Stimulated activated CD4-positive, alpha-beta T cell treated with anti-CD3 and anti-CD28 coated beads, Interleukin-4, amount 100 ng/mL, for 1 hour (primary cell): ENCODE measurements at regions not wholly inside any gene's neighbourhood (a gene's known extent, or its start where the extent isn't known, plus 50 kb on each side); places are given as distances from the start of the nearest gene placed in this dataset.

Experiments used
- DNase-seq: peaks from one replicate; pipeline ENCODE4 v3.0.0-alpha.2; 2020

- no peak for DNase-seq
Measured at GRCh38 chr10:43890124-43890523, 241.4 kb upstream of the ZNF32 start.

DNA sequence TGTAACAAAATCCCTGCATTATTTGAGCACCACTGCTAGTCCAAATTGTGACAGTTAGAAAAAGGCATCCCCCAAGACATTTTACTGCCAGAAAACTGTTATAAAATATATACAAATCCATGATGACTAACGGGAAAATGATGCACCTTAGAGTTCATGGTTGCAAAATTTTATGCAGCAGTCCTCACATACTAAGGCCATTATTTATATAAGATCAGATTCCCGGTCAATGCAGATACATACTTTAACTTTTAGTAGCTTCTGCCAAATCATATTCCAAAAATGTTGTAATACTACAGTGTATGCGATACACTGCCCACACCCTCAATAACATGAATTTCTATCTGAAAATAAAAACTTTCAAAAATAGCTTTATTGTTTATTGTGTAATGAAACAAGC lies 239.9 kb upstream of the ZNF32 start:
- no peak for DNase-seq

DNA sequence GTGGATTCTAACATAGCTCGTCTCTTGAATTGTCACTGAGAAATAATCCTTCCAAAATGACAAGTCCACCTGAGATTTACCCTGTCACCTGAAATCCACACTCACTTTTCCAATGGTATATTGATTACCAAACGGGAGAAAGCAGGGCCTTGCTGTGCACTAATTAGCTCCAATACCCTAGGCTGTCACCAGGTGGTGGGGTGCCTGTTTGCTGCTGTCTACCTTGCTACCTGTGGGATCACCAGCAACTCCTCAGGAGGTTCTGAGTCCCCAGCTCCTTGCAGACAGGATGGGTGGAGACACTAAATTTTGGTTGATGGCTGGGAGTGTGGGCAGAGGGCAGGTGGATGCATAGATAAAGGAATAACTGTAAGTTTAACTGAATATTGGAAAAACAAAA lies 237.2 kb upstream of the ZNF32 start:
- no peak for DNase-seq

- no peak for DNase-seq
Measured at GRCh38 chr10:43885252-43885651, 236.6 kb upstream of the ZNF32 start.

DNA sequence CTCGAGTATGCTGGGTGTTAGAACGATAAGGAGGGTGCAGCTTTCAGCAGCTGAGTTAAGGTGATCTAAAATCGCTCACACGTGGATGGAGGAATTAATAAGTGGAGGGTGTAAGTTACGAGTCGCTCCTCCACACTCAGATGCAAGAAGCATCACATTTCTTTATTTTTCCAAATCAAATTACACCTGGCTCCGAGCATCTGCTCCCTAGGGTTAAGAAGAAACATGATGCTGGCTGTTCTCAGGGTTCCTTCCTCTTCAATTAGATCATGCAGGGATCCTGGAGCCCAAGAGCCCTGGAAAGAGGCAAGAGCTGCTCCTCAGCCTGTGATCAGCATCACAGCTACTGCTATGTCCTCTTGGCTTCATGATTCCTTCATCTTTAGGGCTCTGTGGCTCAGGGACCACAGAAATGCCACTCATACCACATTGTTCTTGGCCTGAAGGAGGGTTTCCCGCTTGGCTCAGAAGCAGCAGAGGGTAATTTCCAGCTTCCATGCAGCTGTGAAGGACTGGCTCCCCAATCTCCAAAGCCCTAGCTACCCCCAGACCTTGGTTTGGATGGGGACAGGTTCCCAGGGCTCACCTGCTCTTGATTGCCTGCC lies 235.9 kb upstream of the ZNF32 start:
- no peak for DNase-seq

DNA sequence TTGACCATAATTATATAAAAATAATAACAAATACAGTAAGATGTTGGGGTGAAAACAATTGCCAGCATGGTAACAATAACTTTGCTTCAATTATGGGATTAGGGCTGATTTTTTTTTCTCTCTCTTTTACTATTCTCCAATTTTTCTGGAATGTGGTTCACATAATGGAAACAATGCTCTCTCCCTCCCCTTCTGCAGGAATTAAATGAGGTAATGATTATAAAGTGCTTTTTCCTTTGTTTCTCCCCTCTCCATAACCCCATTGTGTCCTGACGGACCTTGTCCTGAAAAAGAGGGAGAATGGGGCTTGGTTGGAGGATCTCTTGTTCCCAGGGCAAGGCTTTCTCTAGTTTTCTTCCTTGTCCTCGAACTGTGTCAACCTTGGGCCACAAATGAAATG lies 234.0 kb upstream of the ZNF32 start:
- DNase-seq: no peak

DNA sequence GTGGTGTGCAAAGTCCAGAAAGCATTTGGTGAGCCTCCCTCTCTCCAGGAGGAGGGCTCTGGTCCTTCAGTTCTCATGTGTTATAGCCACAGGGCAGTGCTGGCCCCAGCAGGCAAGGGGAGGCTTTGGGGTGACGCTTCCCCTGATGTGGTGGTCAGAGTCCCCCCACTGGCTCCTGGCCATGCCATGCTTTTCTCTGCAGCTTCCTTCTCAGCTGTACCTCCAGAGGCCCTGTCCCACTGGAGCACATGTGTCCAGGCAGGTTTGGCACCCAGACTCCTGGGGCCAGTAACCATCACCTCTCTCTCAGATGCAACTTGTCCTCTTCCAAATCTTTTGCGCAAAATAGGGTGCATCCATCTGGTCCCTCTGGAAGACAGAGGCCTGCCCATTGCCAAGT lies 233.0 kb upstream of the ZNF32 start:
- no peak for DNase-seq

DNA sequence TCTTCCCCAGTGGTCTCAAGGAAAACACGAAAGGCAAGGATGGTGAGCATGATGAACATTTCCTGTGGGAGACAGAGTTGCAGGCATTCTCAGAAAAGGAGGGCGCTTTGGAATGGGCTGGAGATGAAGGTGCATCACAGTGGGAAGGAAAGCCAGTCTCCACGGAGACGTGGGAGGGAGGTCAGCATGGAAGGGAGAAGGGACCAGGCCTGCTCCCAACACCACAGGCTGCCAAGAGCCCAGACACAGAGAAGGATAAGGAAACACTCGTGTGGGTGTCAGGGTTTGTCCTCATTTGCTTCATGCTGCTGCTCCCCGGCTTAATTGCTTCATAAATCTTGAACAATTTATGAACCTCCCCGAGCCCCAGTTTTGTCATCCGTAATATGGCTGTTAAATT lies 231.5 kb upstream of the ZNF32 start:
- no peak for DNase-seq

- no peak for DNase-seq
Measured at GRCh38 chr10:43879742-43880141, 231.1 kb upstream of the ZNF32 start.

- no peak for DNase-seq
Measured at GRCh38 chr10:43879162-43879561, 230.5 kb upstream of the ZNF32 start.

- DNase-seq: no peak
Measured at GRCh38 chr10:43878386-43878785, 229.7 kb upstream of the ZNF32 start.

- no peak for DNase-seq
Measured at GRCh38 chr10:43876976-43877375, 228.3 kb upstream of the ZNF32 start.

DNA sequence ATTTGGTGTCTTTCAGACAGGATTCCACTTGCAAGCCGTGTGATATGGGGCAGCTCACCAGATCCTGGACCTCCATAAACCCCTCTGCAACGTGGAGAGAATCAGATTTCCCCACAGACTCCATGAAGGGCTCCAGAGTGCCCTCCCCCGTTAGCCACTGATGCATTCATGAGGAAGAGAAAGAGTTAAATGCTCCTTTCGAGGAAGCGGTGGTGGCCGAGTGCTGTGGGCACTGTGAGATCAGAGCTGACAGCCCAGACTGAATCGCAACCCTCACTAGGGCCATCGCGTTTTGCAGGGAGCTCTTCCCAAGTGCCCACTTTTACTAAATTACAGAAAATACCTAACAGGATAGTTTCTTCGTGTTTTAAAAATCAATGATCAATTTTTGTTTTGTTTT lies 226.3 kb upstream of the ZNF32 start:
- no peak for DNase-seq

GRCh38 chr10:43873717-43874116 lies 225.0 kb upstream of the ZNF32 start:
- DNase-seq: no peak

DNA sequence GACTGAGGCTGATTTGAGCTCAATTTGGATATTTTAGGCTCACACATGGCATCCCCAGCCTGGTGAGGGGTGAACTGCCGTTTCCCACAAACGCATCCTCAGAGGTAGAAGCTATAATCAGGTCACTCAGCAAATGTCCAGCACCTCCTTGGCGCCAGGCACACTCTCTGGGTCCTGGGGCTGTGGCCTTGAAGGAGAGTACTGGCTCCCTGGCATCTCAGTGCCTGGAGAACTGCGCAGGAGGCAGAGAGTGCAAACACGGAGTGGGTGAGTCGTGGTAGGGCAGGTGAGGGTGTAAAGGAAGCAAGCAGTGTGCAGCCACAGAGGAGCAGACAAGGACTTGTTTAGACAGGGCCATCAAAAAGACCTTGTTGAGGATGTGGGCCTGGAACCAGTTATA lies 224.0 kb upstream of the ZNF32 start:
- no peak for DNase-seq

DNA sequence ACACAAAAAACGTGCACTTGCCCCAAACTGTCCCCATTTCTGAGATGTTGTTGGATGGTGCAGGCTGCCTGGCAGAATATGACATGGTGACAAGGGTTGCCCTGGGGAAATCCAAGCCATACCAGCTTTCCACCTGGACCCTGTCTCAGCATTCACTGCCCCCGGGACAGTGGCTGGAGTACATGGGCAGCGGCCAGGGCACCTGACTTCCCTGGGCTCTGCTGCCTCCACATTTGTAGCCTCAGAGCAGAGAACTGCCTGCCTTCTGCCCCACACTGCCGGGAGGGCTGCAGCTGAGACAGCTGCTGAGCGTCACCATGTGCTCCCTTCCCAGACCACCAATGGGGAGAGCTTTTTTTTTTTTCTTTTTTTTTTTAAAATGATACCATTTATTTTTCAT lies 222.9 kb upstream of the ZNF32 start:
- no peak for DNase-seq

DNA sequence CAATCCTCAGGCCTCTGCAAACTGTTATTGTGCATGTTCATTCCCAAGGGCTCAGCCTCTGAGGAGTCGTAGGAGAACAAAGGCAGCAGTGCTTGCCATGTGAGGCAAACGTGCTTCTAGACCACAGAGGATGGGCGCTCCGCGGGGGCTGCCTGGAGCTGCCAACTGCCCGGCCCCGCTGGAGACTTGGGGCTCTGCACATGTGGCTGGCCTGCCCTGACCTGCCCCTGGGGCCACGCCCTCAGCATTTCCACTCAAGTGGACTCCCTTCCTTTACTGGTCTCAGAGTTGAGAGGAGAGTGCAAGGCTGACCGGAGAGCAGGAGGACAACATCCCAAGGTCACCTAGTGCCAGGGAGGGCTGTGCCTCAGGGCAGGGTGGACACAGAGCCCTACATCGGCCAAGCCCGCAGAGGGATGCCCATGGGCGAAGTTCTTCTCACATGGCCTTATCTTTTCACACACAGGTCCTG lies 222.3 kb upstream of the ZNF32 start:
- no peak for DNase-seq

DNA sequence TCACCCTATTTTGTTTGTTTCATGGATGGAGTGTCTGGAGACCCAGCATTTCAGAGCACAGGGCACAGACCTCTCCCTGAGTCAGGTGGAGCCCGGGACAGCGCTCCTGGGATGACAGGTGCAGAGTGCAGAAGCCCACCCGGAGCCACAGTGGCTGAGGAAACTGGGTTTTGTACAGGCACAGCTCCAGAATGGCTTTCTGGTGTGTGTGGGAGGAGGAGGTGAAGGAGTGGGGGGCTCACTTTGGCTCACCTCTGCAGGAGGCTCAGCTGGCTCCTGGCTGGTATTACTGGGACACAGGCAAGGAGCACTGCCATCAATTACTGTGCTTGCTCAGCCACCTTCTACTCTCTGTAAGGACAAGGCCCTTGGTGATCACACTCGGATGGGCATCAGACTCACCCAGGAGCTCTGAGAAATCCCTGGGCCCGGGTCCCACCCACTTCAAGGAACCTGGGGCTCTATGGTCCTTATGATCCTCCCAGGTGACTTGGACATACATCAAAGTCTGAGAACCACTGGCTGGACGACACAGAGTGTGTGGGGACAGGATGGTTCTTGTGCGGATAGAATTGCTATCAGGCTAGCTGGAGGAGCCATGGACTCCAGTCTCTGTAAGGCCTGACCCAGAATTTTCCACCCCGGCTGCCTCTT lies 221.1 kb upstream of the ZNF32 start:
- no peak for DNase-seq

DNA sequence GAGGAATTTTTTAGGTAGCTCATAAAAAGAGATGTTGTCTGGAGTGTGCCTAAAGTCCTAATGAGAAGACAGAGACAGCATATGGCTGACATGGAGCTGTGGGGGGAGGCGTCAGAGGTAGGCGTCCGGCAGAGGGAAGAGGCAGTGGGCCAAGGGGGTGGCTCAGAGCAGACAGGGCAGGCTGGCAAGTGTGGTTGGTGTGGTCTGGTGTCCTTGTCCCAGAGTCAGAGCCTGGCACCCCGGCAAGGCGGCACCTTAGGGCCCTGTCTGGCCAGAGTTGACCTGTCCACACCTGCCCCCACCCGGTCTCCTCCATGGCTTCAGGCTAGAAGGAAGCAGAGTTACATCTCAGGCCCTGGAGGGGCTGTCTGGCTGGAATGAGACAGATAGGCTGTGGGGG lies 220.3 kb upstream of the ZNF32 start:
- DNase-seq: no peak

GRCh38 chr10:43867667-43868565 lies 219.2 kb upstream of the ZNF32 start:
- no peak for DNase-seq

GRCh38 chr10:43867113-43867512 lies 218.4 kb upstream of the ZNF32 start:
- no peak for DNase-seq

DNA sequence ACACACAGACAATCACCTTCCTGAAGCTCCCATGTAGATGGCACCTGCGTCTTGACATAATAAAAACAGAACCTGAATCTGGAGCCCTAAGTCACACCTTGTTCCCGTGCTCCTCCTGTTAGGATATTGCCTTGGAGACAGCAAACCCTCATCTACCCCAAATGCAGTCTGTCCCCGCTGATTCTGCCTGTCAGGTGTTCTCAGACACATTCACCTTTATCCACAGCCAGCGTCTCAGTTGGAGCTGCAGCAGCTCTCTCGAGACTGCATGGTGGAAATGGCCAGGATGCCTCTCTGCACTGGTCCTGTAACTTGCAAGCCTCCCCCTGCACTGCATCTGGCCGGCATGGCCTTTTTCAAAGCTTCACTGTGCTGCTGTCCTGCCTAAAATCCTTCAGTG lies 218.0 kb upstream of the ZNF32 start:
- DNase-seq: no peak

DNA sequence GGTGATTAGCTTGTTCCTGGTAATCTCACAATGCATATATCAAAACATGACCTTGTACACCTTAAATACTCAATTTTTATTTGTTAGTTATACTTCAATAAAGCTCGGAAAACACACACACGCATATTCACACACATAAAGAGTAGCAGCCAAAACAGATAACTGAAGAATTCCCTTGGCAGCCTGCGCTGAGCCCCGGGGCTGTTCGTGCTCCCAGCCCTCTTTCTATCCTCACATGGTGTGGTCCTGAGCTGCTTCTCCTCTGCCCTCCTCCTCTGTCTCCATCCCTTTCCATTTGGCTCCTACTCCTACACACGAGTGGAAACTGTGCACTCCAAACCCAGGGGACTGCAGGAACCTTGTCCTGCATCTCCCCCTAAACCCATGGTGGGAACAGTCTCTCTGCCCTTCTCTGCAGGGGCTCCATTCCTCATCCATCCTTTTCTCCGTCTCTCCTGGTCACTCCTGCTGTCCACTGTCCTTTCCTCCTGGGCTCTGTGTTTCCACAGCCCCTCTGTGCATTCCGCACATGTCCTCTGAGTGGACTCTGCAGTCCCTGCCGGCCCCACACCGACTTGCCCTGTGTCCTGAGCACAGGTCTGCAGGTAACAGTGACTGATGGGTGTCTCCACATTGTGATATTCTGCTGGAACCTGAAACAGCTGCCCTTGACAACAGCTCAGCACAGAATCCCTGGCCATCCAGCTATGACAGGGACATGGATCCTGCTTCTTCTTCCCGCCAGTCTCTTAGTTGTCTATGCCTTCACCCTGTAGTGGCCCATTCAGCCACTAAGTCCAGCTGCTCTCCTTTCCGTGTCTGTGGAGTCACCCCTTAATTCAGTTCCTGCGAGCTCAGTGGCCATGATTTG lies 216.8 kb upstream of the ZNF32 start:
- no peak for DNase-seq
